ENCODE measurements at regions not wholly inside any gene's neighbourhood (a gene's known extent, or its start where the extent isn't known, plus 50 kb on each side); places are given as distances from the start of the nearest gene placed in this dataset.

DNA sequence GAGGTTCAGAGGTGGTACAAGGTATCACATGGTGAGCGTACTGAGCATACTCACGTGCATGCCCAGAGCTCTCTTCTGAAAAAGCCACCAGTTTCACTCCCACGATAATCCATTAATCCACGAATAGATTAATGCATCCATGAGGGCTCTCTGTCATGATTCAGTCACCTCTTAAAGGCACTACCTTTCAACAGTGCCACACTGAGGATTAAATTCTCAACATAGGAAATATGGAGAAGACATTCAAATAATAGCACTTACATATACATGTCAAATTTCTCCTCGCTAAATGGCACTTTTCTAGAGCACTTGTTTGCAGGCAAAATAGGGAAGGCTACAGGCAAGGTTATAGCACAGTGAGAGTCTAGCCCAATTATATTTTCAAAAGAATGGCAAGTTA is 825.9 kb downstream of the TRIB2 start:
- no peaks in the 10 kb centered on the region for H3K9me3 ChIP-seq (ENCODE audit: control insufficient read depth, insufficient read depth, low read length)
- no peaks in the 10 kb centered on the region for H3K27me3 ChIP-seq (ENCODE audit: control insufficient read depth, insufficient read depth, low read length)
- H3K4me3 ChIP-seq (ENCODE audit: low read depth, low read length), result no peak overlapping the region
- 95% methylated on average over 3 of the region's 5 CpGs for WGBS (ENCODE audit: insufficient coverage)
- H3K4me1 ChIP-seq (ENCODE audit: control insufficient read depth, insufficient read depth, low read length), result no peaks in the 10 kb centered on the region
- DNase-seq (ENCODE audit: low read depth in 4 of 6, low spot score in 6 of 6), result no peak
- no peak overlapping the region for H3K27ac ChIP-seq (ENCODE audit: low read depth, low read length)
- H3K36me3 ChIP-seq (ENCODE audit: control insufficient read depth, insufficient read depth, low read length), result no peaks in the 10 kb centered on the region

DNA sequence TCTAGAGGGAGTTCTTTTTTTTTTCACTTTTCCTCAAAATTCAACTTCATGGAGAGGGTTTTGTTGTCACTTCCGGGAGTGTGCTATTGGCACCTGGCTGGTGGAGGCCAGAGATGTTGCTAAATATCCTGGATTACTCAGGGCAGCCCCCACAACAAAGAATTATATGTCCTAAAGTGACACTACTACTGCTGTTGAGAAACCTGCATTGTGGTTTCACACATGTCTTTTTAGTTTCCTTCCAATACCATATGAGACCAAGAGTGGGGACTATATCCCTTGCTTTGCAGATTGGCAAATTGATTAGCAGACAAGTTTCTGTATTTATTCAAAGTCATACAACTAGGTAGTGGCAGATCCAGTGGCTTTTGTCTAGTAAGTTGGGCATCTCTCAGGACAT is 826.8 kb downstream of the TRIB2 start:
- no peak for DNase-seq (ENCODE audit: low read depth in 4 of 6, low spot score in 6 of 6)
- H3K9me3 ChIP-seq (ENCODE audit: control insufficient read depth, insufficient read depth, low read length), result no peaks in the 10 kb centered on the region
- H3K4me3 ChIP-seq (ENCODE audit: low read depth, low read length), result no peak overlapping the region
- H3K27me3 ChIP-seq (ENCODE audit: control insufficient read depth, insufficient read depth, low read length), result no peaks in the 10 kb centered on the region
- H3K4me1 ChIP-seq (ENCODE audit: control insufficient read depth, insufficient read depth, low read length), result no peaks in the 10 kb centered on the region
- H3K36me3 ChIP-seq (ENCODE audit: control insufficient read depth, insufficient read depth, low read length), result no peaks in the 10 kb centered on the region
- WGBS (ENCODE audit: insufficient coverage), result no CpG with 5 or more reads among the region's 1 CpG
- no peak overlapping the region for H3K27ac ChIP-seq (ENCODE audit: low read depth, low read length)

DNA sequence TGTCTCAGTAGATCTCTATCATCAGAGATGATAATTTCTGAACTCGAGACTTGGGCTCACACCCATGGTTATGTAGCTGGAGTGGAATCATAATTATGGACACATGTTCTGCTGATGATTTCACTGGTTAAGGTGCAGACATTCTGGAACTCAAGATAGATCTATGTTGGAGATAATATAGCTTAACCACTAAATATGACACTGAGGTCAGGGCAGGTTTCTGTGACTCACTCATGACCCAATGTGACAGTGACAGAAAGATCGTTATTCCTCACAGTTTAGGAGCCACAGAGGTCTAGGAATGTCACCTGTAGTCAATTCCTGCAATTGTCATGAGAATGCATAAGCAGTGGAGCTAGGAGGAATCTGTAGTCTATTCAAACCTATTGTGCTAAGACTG is 828.6 kb downstream of the TRIB2 start:
- Histone ChIP-seq H3K27ac (ENCODE audit: low read depth, low read length) (no peak overlapping the region), H3K9me3 (ENCODE audit: control insufficient read depth, insufficient read depth, low read length) (no peaks in the 10 kb centered on the region), H3K36me3 (ENCODE audit: control insufficient read depth, insufficient read depth, low read length) (no peaks in the 10 kb centered on the region), H3K27me3 (ENCODE audit: control insufficient read depth, insufficient read depth, low read length) (no peaks in the 10 kb centered on the region), H3K4me3 (ENCODE audit: low read depth, low read length) (no peak overlapping the region), H3K4me1 (ENCODE audit: control insufficient read depth, insufficient read depth, low read length) (no peaks in the 10 kb centered on the region)
- 75% methylated on average over 2 of the region's 2 CpGs for WGBS (ENCODE audit: insufficient coverage)
- no peak for DNase-seq (ENCODE audit: low read depth in 4 of 6, low spot score in 6 of 6)

DNA sequence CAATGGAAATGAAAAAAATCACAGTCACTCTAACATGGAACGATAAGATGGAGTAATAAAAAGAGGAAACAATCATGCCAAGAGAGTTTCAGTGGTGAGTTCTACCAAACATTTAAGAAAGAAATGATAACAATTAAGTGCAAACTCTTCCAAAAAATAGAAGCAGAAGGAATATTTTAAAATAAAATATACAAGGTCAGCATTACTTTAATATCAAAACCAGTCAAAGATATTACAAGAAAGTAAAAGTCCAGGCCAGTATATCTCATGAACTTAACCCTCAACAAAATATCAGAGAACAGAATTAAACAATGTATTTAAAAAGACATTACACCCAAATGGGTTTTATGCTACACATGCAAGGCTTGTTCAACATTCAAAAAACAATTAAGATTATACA is 829.4 kb downstream of the TRIB2 start:
- no peak overlapping the region for H3K4me3 ChIP-seq (ENCODE audit: low read depth, low read length)
- no peak for DNase-seq (ENCODE audit: low read depth in 4 of 6, low spot score in 6 of 6)
- no peaks in the 10 kb centered on the region for H3K36me3 ChIP-seq (ENCODE audit: control insufficient read depth, insufficient read depth, low read length)
- no peaks in the 10 kb centered on the region for H3K4me1 ChIP-seq (ENCODE audit: control insufficient read depth, insufficient read depth, low read length)
- no peak overlapping the region for H3K27ac ChIP-seq (ENCODE audit: low read depth, low read length)
- no CpG with 5 or more reads among the region's 1 CpG for WGBS (ENCODE audit: insufficient coverage)
- no peaks in the 10 kb centered on the region for H3K9me3 ChIP-seq (ENCODE audit: control insufficient read depth, insufficient read depth, low read length)
- H3K27me3 ChIP-seq (ENCODE audit: control insufficient read depth, insufficient read depth, low read length), result no peaks in the 10 kb centered on the region

DNA sequence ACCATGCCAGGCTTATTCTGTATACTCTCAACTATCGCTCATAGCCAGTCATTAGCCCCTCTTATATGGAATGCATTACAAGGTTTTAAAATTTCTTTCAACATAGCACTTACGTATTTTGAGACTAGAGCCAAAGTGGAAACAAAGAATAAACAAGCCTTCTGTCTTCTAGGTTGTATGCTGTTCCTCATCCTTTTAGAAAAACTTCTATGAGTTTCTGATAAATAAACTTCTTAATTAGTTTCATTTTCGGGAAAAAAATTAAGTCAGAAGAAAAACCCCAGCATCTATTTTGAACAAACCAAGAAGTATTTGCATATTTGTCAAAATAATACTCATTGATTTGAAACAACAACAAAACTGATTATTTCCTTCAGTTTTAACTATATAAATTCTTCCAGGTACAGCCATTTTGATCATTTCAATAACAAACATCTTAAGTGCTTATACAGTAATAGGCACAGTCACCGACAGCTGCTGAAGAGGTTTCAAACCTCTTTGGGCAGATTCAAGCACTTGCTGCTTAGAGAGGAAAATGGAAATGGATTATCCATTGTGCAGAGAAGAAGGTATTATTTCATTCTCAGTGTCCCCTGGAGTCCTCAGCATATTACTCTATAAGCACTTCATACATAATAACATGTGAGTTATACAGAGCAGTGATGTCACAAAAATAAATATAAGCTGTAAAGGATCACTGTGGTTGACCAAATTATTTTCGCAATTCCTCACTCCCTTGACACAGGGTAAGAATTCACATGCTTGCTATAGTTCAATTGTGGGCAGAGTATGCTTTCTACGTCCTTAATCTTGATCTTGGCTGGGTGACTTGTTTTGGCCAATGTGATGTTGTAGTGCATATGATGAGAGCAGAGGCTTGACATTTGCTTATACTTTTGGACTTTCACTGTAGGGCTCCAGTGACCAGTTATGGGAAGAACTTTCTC is 833.8 kb downstream of the TRIB2 start:
- no CpG with 5 or more reads among the region's 6 CpGs for WGBS (ENCODE audit: insufficient coverage)
- Histone ChIP-seq H3K4me3 (ENCODE audit: low read depth, low read length) (no peak overlapping the region), H3K27ac (ENCODE audit: low read depth, low read length) (no peak overlapping the region), H3K9me3 (ENCODE audit: control insufficient read depth, insufficient read depth, low read length) (no peaks in the 10 kb centered on the region), H3K4me1 (ENCODE audit: control insufficient read depth, insufficient read depth, low read length) (no peaks in the 10 kb centered on the region), H3K27me3 (ENCODE audit: control insufficient read depth, insufficient read depth, low read length) (no peaks in the 10 kb centered on the region), H3K36me3 (ENCODE audit: control insufficient read depth, insufficient read depth, low read length) (no peaks in the 10 kb centered on the region)
- DNase-seq (ENCODE audit: low read depth in 4 of 6, low spot score in 6 of 6), result peak in 1 of 6 donors; percentile 62

DNA sequence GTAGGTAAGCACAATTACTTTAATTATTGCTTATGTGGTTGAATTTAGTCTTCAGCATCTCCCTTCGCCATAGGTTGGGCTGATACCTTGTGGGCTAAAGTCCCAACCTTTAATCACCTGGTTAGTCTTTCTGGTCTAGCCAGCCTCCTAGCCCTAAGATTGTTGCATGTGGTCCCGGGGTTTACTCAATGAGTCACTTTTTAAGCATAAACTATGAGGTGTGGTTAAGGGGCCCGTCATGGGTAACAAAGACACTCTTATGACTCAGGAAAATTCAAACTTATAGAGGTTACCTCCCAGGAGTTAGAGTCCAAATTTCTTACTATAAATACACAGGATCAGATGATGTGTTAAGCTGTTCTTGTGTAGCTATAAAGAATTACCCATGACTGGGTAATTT is 841.6 kb downstream of the TRIB2 start:
- no CpG with 5 or more reads among the region's 3 CpGs for WGBS (ENCODE audit: insufficient coverage)
- Histone ChIP-seq H3K9me3 (ENCODE audit: control insufficient read depth, insufficient read depth, low read length) (no peaks in the 10 kb centered on the region), H3K36me3 (ENCODE audit: control insufficient read depth, insufficient read depth, low read length) (no peaks in the 10 kb centered on the region), H3K27ac (ENCODE audit: low read depth, low read length) (no peak overlapping the region), H3K4me1 (ENCODE audit: control insufficient read depth, insufficient read depth, low read length) (no peaks in the 10 kb centered on the region), H3K27me3 (ENCODE audit: control insufficient read depth, insufficient read depth, low read length) (no peaks in the 10 kb centered on the region), H3K4me3 (ENCODE audit: low read depth, low read length) (no peak overlapping the region)
- no peak for DNase-seq (ENCODE audit: low read depth in 4 of 6, low spot score in 6 of 6)

DNA sequence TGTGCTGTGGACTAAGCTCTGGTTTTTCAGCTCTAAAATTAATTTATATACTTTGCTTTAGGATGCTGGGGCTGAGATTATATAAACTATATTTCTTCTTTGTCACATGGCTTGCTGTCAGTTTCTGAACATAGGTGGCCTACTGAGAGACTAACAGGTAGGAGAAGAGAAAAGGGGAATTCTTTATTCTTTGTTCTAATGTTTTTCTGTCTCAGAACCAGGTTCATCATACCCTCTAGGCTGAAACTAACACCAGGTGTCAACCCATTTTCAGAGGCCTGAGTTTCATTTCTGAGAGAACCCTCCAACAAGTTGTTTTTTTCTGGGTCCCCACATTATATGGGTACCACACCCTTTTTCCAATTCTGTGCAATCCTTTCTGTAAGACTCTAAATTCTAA is 843.6 kb downstream of the TRIB2 start:
- Histone ChIP-seq H3K36me3 (ENCODE audit: control insufficient read depth, insufficient read depth, low read length) (no peaks in the 10 kb centered on the region), H3K9me3 (ENCODE audit: control insufficient read depth, insufficient read depth, low read length) (no peaks in the 10 kb centered on the region), H3K27me3 (ENCODE audit: control insufficient read depth, insufficient read depth, low read length) (no peaks in the 10 kb centered on the region), H3K4me3 (ENCODE audit: low read depth, low read length) (no peak overlapping the region), H3K27ac (ENCODE audit: low read depth, low read length) (no peak overlapping the region), H3K4me1 (ENCODE audit: control insufficient read depth, insufficient read depth, low read length) (no peaks in the 10 kb centered on the region)
- DNase-seq (ENCODE audit: low read depth in 4 of 6, low spot score in 6 of 6), result no peak

DNA sequence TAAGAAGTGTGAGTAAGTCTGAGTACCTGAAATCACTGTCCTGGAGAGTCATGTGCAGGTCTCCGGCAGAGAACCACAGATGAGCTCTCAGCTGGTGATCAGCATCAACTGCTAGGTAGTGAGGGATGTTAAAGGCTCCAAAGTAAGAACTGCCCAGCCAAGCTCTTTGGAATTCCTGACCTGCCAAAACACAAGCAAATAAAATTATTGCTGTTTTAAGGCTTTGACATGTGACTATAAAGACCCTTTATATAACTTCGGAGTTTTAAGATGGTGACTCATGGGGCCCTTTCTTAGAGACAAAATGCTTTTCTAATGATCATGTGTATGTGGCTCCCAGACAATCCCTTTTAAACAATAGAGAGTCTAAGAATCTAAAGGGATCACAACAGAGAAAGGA is 855.7 kb downstream of the TRIB2 start:
- 64% methylated on average over 1 of the region's 2 CpGs for WGBS (ENCODE audit: insufficient coverage)

DNA sequence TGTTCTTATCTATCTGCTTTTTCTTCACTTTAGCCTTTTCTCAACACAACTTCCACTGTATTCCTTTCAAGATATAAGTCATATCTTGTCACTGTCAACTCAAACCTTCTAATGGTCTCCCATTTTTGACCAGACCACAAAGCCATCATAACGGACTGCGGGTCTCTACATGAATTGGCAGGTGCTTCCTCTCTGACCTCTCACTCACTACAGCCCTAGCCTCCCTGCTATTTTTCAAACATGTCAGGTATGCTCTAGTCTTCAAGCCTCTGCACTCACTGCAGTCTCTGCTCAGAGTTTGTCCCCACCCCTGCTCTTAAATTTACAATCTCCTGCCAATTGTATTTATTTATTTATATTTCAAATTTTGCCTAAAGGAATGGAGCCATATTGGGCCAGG is 858.1 kb downstream of the TRIB2 start:
- H3K9me3 ChIP-seq (ENCODE audit: control insufficient read depth, insufficient read depth, low read length), result no peaks in the 10 kb centered on the region
- 100% methylated on average over 2 of the region's 2 CpGs for WGBS (ENCODE audit: insufficient coverage)

More for the DNA sequence above, 855.7 kb downstream of the TRIB2 start:
- H3K36me3 ChIP-seq (ENCODE audit: control insufficient read depth, insufficient read depth, low read length), result no peaks in the 10 kb centered on the region
- H3K27ac ChIP-seq (ENCODE audit: low read depth, low read length), result no peak overlapping the region
- H3K4me3 ChIP-seq (ENCODE audit: low read depth, low read length), result no peak overlapping the region
- no peaks in the 10 kb centered on the region for H3K27me3 ChIP-seq (ENCODE audit: control insufficient read depth, insufficient read depth, low read length)
- no peaks in the 10 kb centered on the region for H3K4me1 ChIP-seq (ENCODE audit: control insufficient read depth, insufficient read depth, low read length)
- H3K9me3 ChIP-seq (ENCODE audit: control insufficient read depth, insufficient read depth, low read length), result no peaks in the 10 kb centered on the region
- no peak for DNase-seq (ENCODE audit: low read depth in 4 of 6, low spot score in 6 of 6)

DNA sequence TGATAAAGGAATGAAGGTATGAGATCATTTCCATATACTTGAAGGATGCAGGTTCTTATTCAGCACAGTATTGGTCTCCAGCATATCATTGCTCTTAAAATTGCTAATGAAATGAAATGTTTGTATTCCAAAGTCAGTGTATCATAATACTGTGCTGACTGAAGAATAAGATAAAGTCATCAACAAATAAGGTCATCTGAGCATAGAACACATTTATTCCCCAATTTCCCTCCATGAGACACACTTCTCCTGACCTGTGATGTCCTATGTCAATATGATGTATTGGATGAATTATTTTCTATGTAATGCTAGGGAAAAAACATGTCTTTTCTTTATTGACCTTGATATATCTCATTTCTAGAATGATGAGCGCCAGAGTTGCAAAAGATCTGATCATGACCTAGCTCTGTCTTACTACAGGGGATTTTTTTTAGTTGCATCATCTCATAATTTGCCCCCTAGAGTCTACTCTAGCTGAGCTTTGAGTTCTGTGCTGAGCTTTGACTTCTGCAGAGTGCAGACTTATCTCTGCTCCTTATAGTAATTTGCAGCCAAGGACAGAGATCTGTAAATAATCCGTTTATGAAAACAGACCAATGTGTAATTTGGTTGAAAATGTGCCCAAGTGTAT is 859.8 kb downstream of the TRIB2 start:
- 86% methylated on average over 1 of the region's 2 CpGs for WGBS (ENCODE audit: insufficient coverage)
- H3K27ac ChIP-seq (ENCODE audit: low read depth, low read length), result no peak overlapping the region
- H3K4me1 ChIP-seq (ENCODE audit: control insufficient read depth, insufficient read depth, low read length), result no peaks in the 10 kb centered on the region
- no peak for DNase-seq (ENCODE audit: low read depth in 4 of 6, low spot score in 6 of 6)
- no peaks in the 10 kb centered on the region for H3K27me3 ChIP-seq (ENCODE audit: control insufficient read depth, insufficient read depth, low read length)
- H3K4me3 ChIP-seq (ENCODE audit: low read depth, low read length), result no peak overlapping the region
- no peaks in the 10 kb centered on the region for H3K9me3 ChIP-seq (ENCODE audit: control insufficient read depth, insufficient read depth, low read length)
- H3K36me3 ChIP-seq (ENCODE audit: control insufficient read depth, insufficient read depth, low read length), result no peaks in the 10 kb centered on the region

More for the DNA sequence above, 858.1 kb downstream of the TRIB2 start:
- Histone ChIP-seq H3K27ac (ENCODE audit: low read depth, low read length) (no peak overlapping the region), H3K4me1 (ENCODE audit: control insufficient read depth, insufficient read depth, low read length) (no peaks in the 10 kb centered on the region), H3K27me3 (ENCODE audit: control insufficient read depth, insufficient read depth, low read length) (no peaks in the 10 kb centered on the region), H3K4me3 (ENCODE audit: low read depth, low read length) (no peak overlapping the region), H3K36me3 (ENCODE audit: control insufficient read depth, insufficient read depth, low read length) (no peaks in the 10 kb centered on the region)
- no peak for DNase-seq (ENCODE audit: low read depth in 4 of 6, low spot score in 6 of 6)

Data from spinal cord (tissue), 9 donors.